Hypothalamus (tissue), 51 donors: ENCODE measurements at regions not wholly inside any gene's neighbourhood (a gene's known extent, or its start where the extent isn't known, plus 50 kb on each side); places are given as distances from the start of the nearest gene placed in this dataset.
"Not testable (repeated sequence)": the region's sequence is repeated elsewhere in the genome, so short reads cannot be mapped to it uniquely, and the experiment has no call there.

Experiments used
- DNase-seq, 51 donors: peaks; one replicate each; lab custom pipeline; 2025; lab: John Stamatoyannopoulos, UW

DNA sequence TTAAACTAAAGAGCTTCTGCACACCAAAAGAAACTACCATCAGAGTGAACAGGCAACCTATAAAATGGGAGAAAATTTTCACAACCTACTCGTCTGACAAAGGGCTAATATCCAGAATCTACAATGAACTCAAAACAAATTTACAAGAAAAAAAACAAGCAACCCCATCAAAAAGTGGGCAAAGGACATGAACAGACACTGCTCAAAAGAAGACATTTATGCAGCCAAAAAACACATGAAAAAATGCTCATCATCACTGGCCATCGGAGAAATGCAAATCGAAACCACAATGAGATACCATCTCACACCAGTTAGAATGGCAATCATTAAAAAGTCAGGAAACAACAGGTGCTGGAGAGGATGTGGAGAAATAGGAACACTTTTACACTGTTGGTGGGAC lies 337.6 kb downstream of the ARL4A start:
- DNase-seq: not testable (repeated sequence)

DNA sequence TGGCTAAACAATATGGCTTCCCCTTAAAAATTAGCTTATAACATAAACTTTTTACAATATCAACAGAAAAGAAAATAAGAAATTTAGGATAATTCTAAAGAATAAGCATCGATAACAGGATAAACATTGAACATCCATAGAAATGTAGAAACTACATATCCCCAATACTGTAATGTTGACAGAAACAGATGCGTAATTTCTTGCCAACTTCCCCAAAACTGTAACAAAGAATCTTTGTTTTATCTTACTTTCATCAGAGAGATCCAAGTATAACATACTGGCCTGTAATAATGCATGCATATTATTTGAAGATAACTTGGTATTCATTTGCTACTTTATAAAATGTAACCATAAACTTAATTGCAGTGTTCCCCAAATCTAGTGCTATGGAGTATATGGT lies 339.9 kb downstream of the ARL4A start:
- no peak for DNase-seq

DNA sequence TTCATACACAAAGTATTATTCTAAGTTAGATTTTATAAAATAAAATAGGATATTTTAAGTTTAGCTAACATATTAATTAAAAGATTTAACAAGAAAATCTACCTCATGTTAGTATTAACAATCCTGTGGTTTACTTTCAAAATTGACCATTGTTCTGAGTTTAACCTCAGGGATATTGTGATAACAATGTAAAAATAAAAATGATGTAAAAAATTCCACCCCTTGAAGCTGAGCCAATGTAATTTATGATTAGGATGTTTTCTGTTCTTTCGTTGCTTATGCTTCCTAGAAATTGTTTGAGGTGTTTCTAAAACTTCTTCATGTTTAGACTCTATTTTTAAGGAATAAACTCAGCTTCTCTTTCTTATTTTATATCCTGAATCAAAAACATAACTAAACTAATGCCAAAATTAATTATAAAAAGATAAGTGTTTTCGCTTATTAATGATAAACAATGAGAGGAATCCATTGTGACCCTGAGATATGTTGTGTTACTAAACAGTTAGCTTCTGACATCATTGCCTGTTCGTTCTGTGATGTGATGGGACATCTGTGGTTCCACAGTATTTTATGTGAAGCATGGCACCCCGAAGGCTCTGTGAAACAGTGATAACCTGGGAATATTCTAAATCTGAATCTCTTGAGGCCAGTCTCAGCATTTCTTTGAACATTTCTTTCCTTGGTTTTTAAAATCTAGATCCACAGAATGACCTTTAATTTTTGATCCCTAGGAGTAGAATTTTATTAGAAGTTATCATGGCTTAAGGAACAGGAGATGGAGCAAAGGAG lies 340.8 kb downstream of the ARL4A start:
- DNase-seq: no peak

GRCh38 chr7:13028825-13029099 lies 341.3 kb downstream of the ARL4A start:
- DNase-seq: no peak

- DNase-seq: no peak
Observed at GRCh38 chr7:13031468-13031867, 344.0 kb downstream of the ARL4A start.

GRCh38 chr7:13032084-13032483 lies 344.7 kb downstream of the ARL4A start:
- DNase-seq: no peak

DNA sequence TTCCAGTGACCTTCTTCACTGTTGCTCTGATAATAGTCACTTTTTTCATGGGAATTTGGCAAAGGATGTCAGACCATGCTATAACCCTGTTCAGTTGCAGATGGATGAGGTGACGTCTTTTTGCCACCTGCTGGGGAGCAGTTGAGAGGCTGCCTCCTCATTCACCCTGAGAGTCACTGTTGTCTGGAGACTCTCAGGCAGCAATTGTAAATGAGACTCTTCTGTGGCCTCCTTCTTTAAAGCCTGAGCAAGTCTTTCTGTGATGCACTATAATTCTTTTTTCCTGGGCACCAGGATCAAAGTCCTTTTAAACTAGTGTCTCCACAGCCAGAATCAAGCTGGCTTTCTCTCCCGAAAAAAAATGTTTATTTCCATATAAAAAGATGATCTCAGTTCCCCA lies 345.1 kb downstream of the ARL4A start:
- DNase-seq: no peak

DNA sequence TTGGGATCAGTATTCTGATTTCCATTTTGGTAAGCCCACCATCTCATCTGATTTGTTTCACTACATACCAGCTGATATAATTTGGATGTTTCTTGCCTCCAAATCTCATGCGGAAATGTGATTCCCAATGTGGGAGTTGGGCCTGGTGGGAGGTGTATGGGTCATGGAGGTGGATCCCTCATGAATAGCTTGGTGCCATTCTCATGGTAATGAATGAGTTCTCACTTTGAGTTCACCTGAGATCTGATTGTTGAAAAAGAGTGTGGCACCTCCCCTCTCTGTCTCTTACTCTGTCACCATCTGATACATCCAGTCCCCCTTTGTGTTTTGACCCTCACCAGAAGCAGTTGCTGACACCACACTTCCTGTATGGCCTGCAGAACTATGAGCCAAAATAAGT lies 347.3 kb downstream of the ARL4A start:
- DNase-seq: no peak

- no peak for DNase-seq
Observed at GRCh38 chr7:13035233-13035632, 347.8 kb downstream of the ARL4A start.

DNA sequence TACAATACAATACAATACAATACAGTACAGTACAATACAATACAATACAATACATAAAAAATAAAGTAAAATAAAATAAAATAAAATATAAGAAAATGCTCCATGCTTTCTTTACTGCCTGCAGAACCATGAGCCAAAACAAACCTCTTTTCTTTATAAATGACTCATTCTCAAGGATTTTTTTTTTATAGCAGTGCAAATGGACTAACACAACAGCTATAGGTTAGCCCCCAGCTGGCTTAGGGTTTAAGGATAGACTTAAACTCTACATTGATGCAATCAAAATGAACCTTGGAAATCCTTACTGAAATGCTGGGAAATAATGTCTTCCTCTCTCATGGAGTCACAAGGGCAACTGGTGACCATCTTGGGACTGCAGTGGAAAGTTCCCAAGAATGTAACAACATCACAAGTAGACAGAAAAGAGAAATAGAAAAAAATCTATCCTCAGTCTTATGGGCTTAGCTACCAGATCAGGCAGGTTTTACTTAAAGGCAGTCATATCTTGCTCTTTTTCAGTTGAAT lies 348.9 kb downstream of the ARL4A start:
- no peak for DNase-seq

GRCh38 chr7:13037216-13037615 lies 349.8 kb downstream of the ARL4A start:
- DNase-seq: no peak

DNA sequence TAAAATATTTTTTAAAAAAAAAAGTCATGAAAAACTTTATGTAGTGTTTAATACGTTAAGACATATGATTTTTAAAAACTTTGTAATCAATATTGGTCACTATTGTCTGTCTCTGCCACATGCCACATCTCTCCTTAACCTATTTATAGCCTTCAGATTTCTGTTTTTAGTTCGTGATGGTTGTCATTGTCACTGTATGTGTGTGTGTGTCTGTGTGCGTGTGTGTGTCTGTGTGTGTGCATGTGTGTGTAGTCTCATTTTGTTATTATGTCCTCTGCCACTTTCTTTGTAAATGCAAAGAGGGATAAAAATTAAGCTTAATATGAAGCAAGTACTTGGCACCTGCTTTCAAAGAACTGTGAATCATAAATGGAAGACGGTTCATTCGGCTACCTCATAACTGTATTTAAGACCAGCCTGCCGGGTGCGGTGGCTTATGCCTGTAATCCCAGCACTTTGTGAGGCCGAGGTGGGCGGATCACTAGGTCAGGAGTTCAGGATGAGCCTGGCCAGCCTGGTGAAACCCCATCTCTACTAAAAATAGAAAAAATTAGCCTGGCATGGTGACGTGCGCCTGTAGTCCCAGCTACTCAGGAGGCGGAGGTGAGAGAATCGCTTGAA lies 354.0 kb downstream of the ARL4A start:
- DNase-seq: no peak

DNA sequence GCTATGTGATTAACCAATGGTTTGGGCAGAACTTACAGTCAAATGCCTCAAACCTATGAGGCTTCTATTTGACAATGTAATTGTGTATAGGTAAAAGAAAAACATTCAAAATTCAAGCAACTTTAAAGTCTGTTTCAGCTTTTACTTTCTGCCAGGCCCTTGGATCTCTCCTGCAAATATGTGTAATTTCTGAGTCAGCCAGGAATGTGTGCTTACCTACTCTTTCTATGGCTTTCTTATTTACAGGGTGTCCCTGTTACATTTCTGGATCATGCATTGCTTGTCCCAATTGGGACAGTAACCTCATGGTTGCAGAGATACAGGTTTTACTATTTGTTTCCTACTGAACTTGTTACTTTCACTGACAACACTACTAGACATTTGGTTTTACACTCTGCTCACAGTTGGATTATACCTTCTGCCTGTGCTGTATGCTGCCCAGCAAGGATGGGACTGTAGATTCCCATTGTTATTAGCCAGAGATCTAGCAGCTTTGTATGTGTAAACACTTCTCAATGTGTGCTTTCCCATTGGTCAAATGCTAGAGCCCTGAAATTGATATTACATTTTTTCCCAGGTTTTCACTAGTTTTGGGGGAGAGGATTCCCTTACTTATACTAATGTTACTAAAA lies 355.3 kb downstream of the ARL4A start:
- no peak for DNase-seq

GRCh38 chr7:13044309-13044708 lies 356.9 kb downstream of the ARL4A start:
- no peak for DNase-seq

GRCh38 chr7:13047061-13047460 lies 359.6 kb downstream of the ARL4A start:
- DNase-seq: no peak

DNA sequence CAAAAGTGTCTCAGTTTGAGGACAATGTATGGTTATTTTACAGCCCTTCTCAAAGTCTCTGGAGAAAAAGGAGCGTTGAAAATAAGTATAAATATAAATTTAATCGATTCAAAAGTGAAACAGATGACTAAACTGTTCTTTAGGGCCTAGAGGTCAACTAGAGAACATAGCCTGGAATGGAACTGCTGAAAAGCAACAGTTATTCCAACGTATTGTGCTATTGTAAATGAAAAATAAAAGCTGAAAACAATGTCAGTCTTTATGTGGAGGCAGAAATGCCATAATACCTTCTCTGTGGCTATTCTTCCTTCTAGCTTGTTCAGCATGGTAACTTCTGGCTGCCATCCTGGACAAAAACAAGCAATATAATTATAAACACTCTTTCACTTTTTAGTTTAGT lies 362.5 kb downstream of the ARL4A start:
- DNase-seq: no peak

- no peak for DNase-seq
Observed at GRCh38 chr7:13050703-13051102, 363.3 kb downstream of the ARL4A start.

- no peak for DNase-seq
Observed at GRCh38 chr7:13055732-13056368, 368.4 kb downstream of the ARL4A start.

DNA sequence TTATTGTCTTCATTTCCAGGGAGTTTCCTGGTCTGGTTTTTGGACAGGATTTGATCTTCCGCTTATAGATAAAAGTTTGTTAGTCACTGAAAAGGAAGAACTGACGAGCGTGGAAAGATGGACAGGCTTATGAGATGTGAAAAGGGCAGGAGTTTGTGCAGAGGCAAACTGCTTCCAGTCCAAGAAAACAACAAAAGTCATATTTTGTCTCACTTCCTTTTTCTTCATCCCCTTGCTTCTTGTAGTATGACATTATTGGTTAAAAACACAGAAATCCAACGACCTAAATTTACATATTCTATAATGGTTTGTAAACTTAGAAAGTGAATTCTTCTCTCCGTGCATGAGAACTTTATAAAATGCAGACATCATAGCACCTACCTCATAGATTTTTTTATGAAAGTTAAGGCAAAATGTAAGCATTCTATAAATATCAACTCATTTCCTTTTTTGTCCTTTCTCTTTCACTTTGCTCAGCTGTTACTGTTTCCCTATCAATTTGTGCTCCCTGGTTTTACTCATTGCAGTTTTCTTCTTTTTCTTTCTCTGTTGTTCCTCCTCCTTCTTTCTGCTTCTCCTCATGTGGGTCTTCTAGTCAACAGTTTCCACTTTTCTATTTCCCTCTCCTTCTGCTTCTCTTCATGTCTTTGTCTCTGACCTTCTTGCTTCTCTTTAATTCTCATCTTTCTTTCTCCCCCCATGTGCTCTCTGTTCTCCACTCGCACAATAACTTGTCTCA lies 370.2 kb downstream of the ARL4A start:
- DNase-seq: no peak

DNA sequence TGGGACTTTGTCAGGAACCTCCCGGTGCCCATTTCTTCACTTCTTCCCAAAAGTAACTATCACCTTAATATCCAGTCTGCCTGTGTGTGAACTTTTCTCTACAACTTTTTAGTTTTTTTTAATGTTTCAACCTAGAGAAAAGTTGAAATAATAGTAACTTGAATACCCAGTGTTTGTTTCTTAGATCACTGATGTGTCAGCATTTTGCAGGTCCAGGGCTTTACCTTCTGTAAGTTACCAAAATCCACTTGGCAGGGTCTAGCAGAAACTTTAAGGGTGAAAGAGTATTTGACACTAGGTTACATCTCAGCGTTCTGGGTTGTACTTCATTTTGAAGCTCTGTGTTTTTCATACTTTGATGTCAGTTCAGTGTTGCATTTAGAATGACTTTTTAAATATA lies 372.7 kb downstream of the ARL4A start:
- no peak for DNase-seq

- DNase-seq: no peak
Observed at GRCh38 chr7:13061115-13061514, 373.7 kb downstream of the ARL4A start.
